Endothelial cell of umbilical vein (primary cell): ENCODE measurements at regions not wholly inside any gene's neighbourhood (a gene's known extent, or its start where the extent isn't known, plus 50 kb on each side); places are given as distances from the start of the nearest gene placed in this dataset.

Experiments used
- BruUV-seq: library from RNA; stranded (reverse); fragments of 400-500 nt; replicated peaks from 2 replicates; lab custom pipeline; 2021; lab: Mats Ljungman, UMichigan
- CTCF ChIA-PET: fragments of 300-600, 350-600 bp; sonication (Branson Sonifier 250); formaldehyde crosslinking; loops from one replicate; lab custom pipeline; 2021; ENCODE audit warnings: antibody characterized with exemption, inconsistent platforms; lab: Charles Lee
- POLR2A ChIA-PET: fragments of 300-600, 350-600 bp; sonication (Branson Sonifier 250); formaldehyde crosslinking; loops from one replicate; lab custom pipeline; 2021; ENCODE audit warnings: antibody characterized with exemption, inconsistent platforms; lab: Charles Lee
- DNase-seq: peaks from one replicate; pipeline ENCODE4 v3.0.0-alpha.2; 2011; ENCODE audit warnings: low read depth, low spot score
- FAIRE-seq: peaks from 2 replicates; lab custom pipeline; 2011; peaks lifted over from hg19 to GRCh38; lab: Jason Lieb, UNC
- H2AFZ ChIP-seq: 2 replicates; pipeline ENCODE4 v1.6.0; 2012; ENCODE audit warnings: low read depth, low read length, control low read depth, inconsistent platforms
- H3K27ac ChIP-seq: 2 replicates; pipeline ENCODE4 v1.5.1; 2011; ENCODE audit warnings: low read depth, mild to moderate bottlenecking, control low read depth, low read length, moderate library complexity; ENCODE audit not compliant: insufficient read depth
- H3K27me3 ChIP-seq, 2 experiments: 2 replicates each; pipeline versions ENCODE4 v1.6.0 to v1.6.1; 2011; ENCODE audit warnings: low read length in 2 of 2, mixed read lengths in 1 of 2; ENCODE audit not compliant: control insufficient read depth in 2 of 2, insufficient read depth in 2 of 2
- H3K36me3 ChIP-seq, 2 experiments: 2 replicates in 1 of 2; 3 replicates in 1 of 2; pipeline ENCODE4 v1.5.1; 2011; ENCODE audit warnings: low read length in 2 of 2, mild to moderate bottlenecking in 1 of 2, moderate library complexity in 1 of 2; ENCODE audit not compliant: control insufficient read depth in 2 of 2, insufficient read depth in 2 of 2; ENCODE audit errors: extremely low read depth in 1 of 2
- H3K4me1 ChIP-seq: 3 replicates; pipeline ENCODE4 v1.5.1; 2011; ENCODE audit warnings: mild to moderate bottlenecking, low read length; ENCODE audit not compliant: control insufficient read depth, insufficient read depth; ENCODE audit errors: extremely low read depth
- H3K4me2 ChIP-seq: 2 replicates; pipeline ENCODE4 v1.6.1; 2011; ENCODE audit warnings: low read length, control low read depth, mixed read lengths; ENCODE audit not compliant: insufficient read depth
- H3K4me3 ChIP-seq, 3 experiments: fragments of 200-600 bp in 1 of 3; sonication (generic), shearing (Covaris generic) in 1 of 3; replicated peaks in 1 of 3; 2 replicates each; pipeline ENCODE4 v1.5.1; 2011 to 2016; ENCODE audit warnings: control low read depth in 3 of 3, low read length in 3 of 3, mild to moderate bottlenecking in 2 of 3, inconsistent platforms in 1 of 3, low read depth in 1 of 3, moderate library complexity in 1 of 3; ENCODE audit not compliant: insufficient read depth in 1 of 3
- H3K79me2 ChIP-seq: 2 replicates; pipeline ENCODE4 v1.6.0; 2012; ENCODE audit warnings: low read length, inconsistent platforms; ENCODE audit not compliant: control insufficient read depth, insufficient read depth
- H3K9ac ChIP-seq: replicated peaks from 2 replicates; pipeline ENCODE3; 2011; ENCODE audit warnings: low read length, control low read depth; ENCODE audit not compliant: insufficient read depth; ENCODE audit errors: extremely low read depth
- H3K9me1 ChIP-seq: replicated peaks from 3 replicates; pipeline ENCODE4 v1.6.0; 2011; ENCODE audit warnings: mild to moderate bottlenecking, low read length; ENCODE audit not compliant: control insufficient read depth, insufficient read depth; ENCODE audit errors: extremely low read depth
- H3K9me3 ChIP-seq: replicated peaks from 2 replicates; pipeline ENCODE4 v1.5.1; 2012; ENCODE audit warnings: low read length, inconsistent platforms; ENCODE audit not compliant: control insufficient read depth, insufficient read depth
- H4K20me1 ChIP-seq: replicated peaks from 2 replicates; pipeline ENCODE3; 2011; ENCODE audit warnings: mild to moderate bottlenecking, low read length; ENCODE audit not compliant: control insufficient read depth, insufficient read depth; ENCODE audit errors: extremely low read depth
- CTCF ChIP-seq, 2 donors: IDR thresholded peaks; 1 replicate in 1 of 2; 2 replicates in 1 of 2; pipeline ENCODE4 v1.5.1; 2011; ENCODE audit warnings: low read length in 2 of 2, mild to moderate bottlenecking in 2 of 2, moderate library complexity in 2 of 2, control low read depth in 1 of 2, inconsistent platforms in 1 of 2, low read depth in 1 of 2; ENCODE audit not compliant: insufficient read depth in 1 of 2; ENCODE audit errors: extremely low read depth in 1 of 2
- EZH2 ChIP-seq: IDR thresholded peaks from 2 replicates; pipeline ENCODE4 v1.6.1; 2012; ENCODE audit warnings: borderline replicate concordance, low read depth, mild to moderate bottlenecking, moderate library complexity, low read length, inconsistent platforms; ENCODE audit not compliant: severe bottlenecking
- FOS ChIP-seq: IDR thresholded peaks from 2 replicates; pipeline ENCODE4 v1.6.1; 2011; ENCODE audit warnings: mild to moderate bottlenecking, low read length, moderate library complexity, borderline replicate concordance; ENCODE audit not compliant: insufficient read depth
- GATA2 ChIP-seq: IDR thresholded peaks from 2 replicates; pipeline ENCODE4 v1.7.0; 2011; ENCODE audit warnings: low read depth, mild to moderate bottlenecking, moderate library complexity, mixed read lengths, low read length; ENCODE audit not compliant: insufficient read length, insufficient read depth
- JUN ChIP-seq: IDR thresholded peaks from 2 replicates; pipeline ENCODE4 v1.6.1; 2011; ENCODE audit warnings: borderline replicate concordance, low read depth; ENCODE audit not compliant: insufficient read length, insufficient read depth
- MAX ChIP-seq: IDR thresholded peaks from 2 replicates; pipeline ENCODE4 v1.6.1; 2011; ENCODE audit not compliant: insufficient read depth, insufficient read length
- MYC ChIP-seq: IDR thresholded peaks from one replicate; pipeline ENCODE4 v1.6.1; 2011; ENCODE audit warnings: mild to moderate bottlenecking, low read depth, low read length
- POLR2A ChIP-seq: IDR thresholded peaks from 2 replicates; pipeline ENCODE4 v1.6.1; 2012; ENCODE audit warnings: low read depth, mild to moderate bottlenecking, control low read depth, low read length
- POLR2AphosphoS5 ChIP-seq: IDR thresholded peaks from 2 replicates; pipeline ENCODE4 v1.6.1; 2012; ENCODE audit warnings: low read depth, mild to moderate bottlenecking, control low read depth, low read length, moderate library complexity; ENCODE audit not compliant: insufficient read depth
- dilution Hi-C: fragments of 300-500 bp; cut with MboI; formaldehyde crosslinking; loops from one replicate; pipeline ENCODE4 v1.15.0; 2019; ENCODE audit warnings: low sequenced_read_pairs; ENCODE audit not compliant: extremely low pct_ligation_motif_present
- intact Hi-C: fragments of 100-400 bp; cut with micrococcal nuclease; formaldehyde crosslinking; loops from one replicate; pipeline ENCODE4 v1.10.0; 2022

GRCh38 chr3:103609472-103609871, 1174.7 kb downstream of the ZPLD1 start:
- Histone ChIP-seq H3K9ac (no peak overlapping the region), H3K4me3 (no peak overlapping the region), H3K27me3 (no peaks in the 10 kb centered on the region), H3K4me1 (no peaks in the 10 kb centered on the region), H2AFZ (no peak overlapping the region), H3K9me1 (no peaks in the 10 kb centered on the region), H3K4me2 (no peak overlapping the region), H3K27ac (no peak overlapping the region), H4K20me1 (no peaks in the 10 kb centered on the region), H3K79me2 (no peaks in the 10 kb centered on the region), H3K36me3 (no peaks in the 10 kb centered on the region), H3K9me3 (no peaks in the 10 kb centered on the region)
- FAIRE-seq (no peak), DNase-seq (no peak)
- TF ChIP-seq FOS (no peak), CTCF (IDR thresholded peaks at IDR 0.05; ENCODE audit: extremely low read depth in 1 of 2, insufficient read depth in 1 of 2, low read depth in 1 of 2, low read length in 2 of 2) (no peak), POLR2AphosphoS5 (no peak), EZH2 (no peak), MAX (no peak), POLR2A (no peak), GATA2 (no peak), JUN (no peak), MYC (no peak)
- intact Hi-C loops = no loop called here
- ChIA-PET CTCF (no interaction called here), POLR2A (no interaction called here)
- no TSS peak for BruUV-seq
- dilution Hi-C loops = no loop called here
